ENCODE measurements at regions not wholly inside any gene's neighbourhood (a gene's known extent, or its start where the extent isn't known, plus 50 kb on each side); places are given as distances from the start of the nearest gene placed in this dataset.
"Not testable (repeated sequence)": the region's sequence is repeated elsewhere in the genome, so short reads cannot be mapped to it uniquely, and the experiment has no call there.

GRCh38 chr3:153856932-153857331 is 264.3 kb upstream of the ARHGEF26 start:
- no peak for DNase-seq

GRCh38 chr3:153864793-153865192 is 256.4 kb upstream of the ARHGEF26 start:
- DNase-seq = no peak

GRCh38 chr3:153866901-153867300 is 254.3 kb upstream of the ARHGEF26 start:
- DNase-seq = no peak

GRCh38 chr3:153874348-153874747 is 246.8 kb upstream of the ARHGEF26 start:
- not testable (repeated sequence) for DNase-seq

- no peak for DNase-seq
Observed at GRCh38 chr3:153880493-153880892, 240.7 kb upstream of the ARHGEF26 start.

GRCh38 chr3:153881201-153881600 is 240.0 kb upstream of the ARHGEF26 start:
- DNase-seq = no peak

- DNase-seq = no peak
Observed at GRCh38 chr3:153885359-153885758, 235.8 kb upstream of the ARHGEF26 start.

- DNase-seq = no peak
Observed at GRCh38 chr3:153889905-153890334, 231.3 kb upstream of the ARHGEF26 start.

- no peak for DNase-seq
Observed at GRCh38 chr3:153892126-153892525, 229.1 kb upstream of the ARHGEF26 start.

GRCh38 chr3:153894857-153895256 is 226.3 kb upstream of the ARHGEF26 start:
- no peak for DNase-seq

- DNase-seq = no peak
Observed at GRCh38 chr3:153896197-153896596, 225.0 kb upstream of the ARHGEF26 start.

- no peak for DNase-seq
Observed at GRCh38 chr3:153897025-153897723, 224.0 kb upstream of the ARHGEF26 start.

- no peak for DNase-seq
Observed at GRCh38 chr3:153897842-153898241, 223.3 kb upstream of the ARHGEF26 start.

- DNase-seq = no peak
Observed at GRCh38 chr3:153901152-153901551, 220.0 kb upstream of the ARHGEF26 start.

- DNase-seq = no peak
Observed at GRCh38 chr3:153901991-153902390, 219.2 kb upstream of the ARHGEF26 start.

- DNase-seq = no peak
Observed at GRCh38 chr3:153903430-153903829, 217.8 kb upstream of the ARHGEF26 start.

- no peak for DNase-seq
Observed at GRCh38 chr3:153906366-153906765, 214.8 kb upstream of the ARHGEF26 start.

GRCh38 chr3:153910387-153910786 is 210.8 kb upstream of the ARHGEF26 start:
- DNase-seq = no peak

GRCh38 chr3:153911116-153911515 is 210.1 kb upstream of the ARHGEF26 start:
- no peak for DNase-seq

- DNase-seq = no peak
Observed at GRCh38 chr3:153919773-153920172, 201.4 kb upstream of the ARHGEF26 start.

GRCh38 chr3:153921826-153922225 is 199.4 kb upstream of the ARHGEF26 start:
- DNase-seq = no peak

GRCh38 chr3:153925841-153926514 is 195.2 kb upstream of the ARHGEF26 start:
- no peak for DNase-seq

- DNase-seq = no peak
Observed at GRCh38 chr3:153927107-153927506, 194.1 kb upstream of the ARHGEF26 start.

GRCh38 chr3:153928851-153929250 is 192.3 kb upstream of the ARHGEF26 start:
- DNase-seq = no peak

- not testable (repeated sequence) for DNase-seq
Observed at GRCh38 chr3:153933481-153933880, 187.7 kb upstream of the ARHGEF26 start.
